Neutrophil (primary cell): ENCODE measurements at regions not wholly inside any gene's neighbourhood (a gene's known extent, or its start where the extent isn't known, plus 50 kb on each side); places are given as distances from the start of the nearest gene placed in this dataset.

ENCODE experiments used
- H3K27ac ChIP-seq: fragments of 200-600 bp; sonication (generic); 2 replicates; pipeline ENCODE4 v1.5.1; 2016; ENCODE audit warnings: mild to moderate bottlenecking, moderate library complexity
- H3K27me3 ChIP-seq: fragments of 200-600 bp; sonication (generic); 2 replicates; pipeline ENCODE4 v1.6.0; 2016; ENCODE audit warnings: mild to moderate bottlenecking
- H3K36me3 ChIP-seq: fragments of 200-600 bp; sonication (generic); 2 replicates; pipeline ENCODE4 v1.5.1; 2017
- H3K4me1 ChIP-seq, 2 experiments: fragments of 200-600 bp in 1 of 2; sonication (generic) in 1 of 2; 1 replicate in 1 of 2; 2 replicates in 1 of 2; pipeline versions ENCODE4 v1.5.1 to v1.6.1; 2013 to 2016; ENCODE audit warnings: low read depth in 1 of 2, low read length in 1 of 2, mild to moderate bottlenecking in 1 of 2, moderate library complexity in 1 of 2; ENCODE audit not compliant: control insufficient read depth in 1 of 2, insufficient read depth in 1 of 2
- H3K4me3 ChIP-seq, 2 experiments: fragments of 200-600 bp in 1 of 2; sonication (generic) in 1 of 2; 1 replicate in 1 of 2; 2 replicates in 1 of 2; pipeline ENCODE4 v1.5.1; 2013 to 2016; ENCODE audit warnings: low read depth in 1 of 2, low read length in 1 of 2, mild to moderate bottlenecking in 1 of 2, moderate library complexity in 1 of 2
- H3K9me3 ChIP-seq: fragments of 200-600 bp; sonication (generic); 2 replicates; pipeline ENCODE4 v1.5.1; 2016
- TF ChIP-seq, protein P1 (sequence below): fragments of 200-600 bp; sonication (generic); IDR thresholded peaks from 2 replicates; pipeline ENCODE4 v1.5.1; 2016; ENCODE audit warnings: antibody characterized with exemption

- Histone ChIP-seq H3K4me3 (no peak overlapping the region), H3K27me3 (no peaks in the 10 kb centered on the region), H3K27ac (no peak overlapping the region), H3K9me3 (no peaks in the 10 kb centered on the region), H3K36me3 (no peaks in the 10 kb centered on the region), H3K4me1 (no peaks in the 10 kb centered on the region)
- TF ChIP-seq, protein P1, sequence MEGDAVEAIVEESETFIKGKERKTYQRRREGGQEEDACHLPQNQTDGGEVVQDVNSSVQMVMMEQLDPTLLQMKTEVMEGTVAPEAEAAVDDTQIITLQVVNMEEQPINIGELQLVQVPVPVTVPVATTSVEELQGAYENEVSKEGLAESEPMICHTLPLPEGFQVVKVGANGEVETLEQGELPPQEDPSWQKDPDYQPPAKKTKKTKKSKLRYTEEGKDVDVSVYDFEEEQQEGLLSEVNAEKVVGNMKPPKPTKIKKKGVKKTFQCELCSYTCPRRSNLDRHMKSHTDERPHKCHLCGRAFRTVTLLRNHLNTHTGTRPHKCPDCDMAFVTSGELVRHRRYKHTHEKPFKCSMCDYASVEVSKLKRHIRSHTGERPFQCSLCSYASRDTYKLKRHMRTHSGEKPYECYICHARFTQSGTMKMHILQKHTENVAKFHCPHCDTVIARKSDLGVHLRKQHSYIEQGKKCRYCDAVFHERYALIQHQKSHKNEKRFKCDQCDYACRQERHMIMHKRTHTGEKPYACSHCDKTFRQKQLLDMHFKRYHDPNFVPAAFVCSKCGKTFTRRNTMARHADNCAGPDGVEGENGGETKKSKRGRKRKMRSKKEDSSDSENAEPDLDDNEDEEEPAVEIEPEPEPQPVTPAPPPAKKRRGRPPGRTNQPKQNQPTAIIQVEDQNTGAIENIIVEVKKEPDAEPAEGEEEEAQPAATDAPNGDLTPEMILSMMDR, result no peak
These were observed 132.2 kb upstream of the MPHOSPH6 start for GRCh38 chr16:82302042-82302727.

- TF ChIP-seq, protein P1, result no peak
- Histone ChIP-seq H3K27ac (no peak overlapping the region), H3K4me3 (no peak overlapping the region), H3K36me3 (no peaks in the 10 kb centered on the region), H3K27me3 (no peaks in the 10 kb centered on the region), H3K4me1 (no peaks in the 10 kb centered on the region), H3K9me3 (no peaks in the 10 kb centered on the region)
These were observed 131.2 kb upstream of the MPHOSPH6 start for GRCh38 chr16:82301146-82301755.

DNA sequence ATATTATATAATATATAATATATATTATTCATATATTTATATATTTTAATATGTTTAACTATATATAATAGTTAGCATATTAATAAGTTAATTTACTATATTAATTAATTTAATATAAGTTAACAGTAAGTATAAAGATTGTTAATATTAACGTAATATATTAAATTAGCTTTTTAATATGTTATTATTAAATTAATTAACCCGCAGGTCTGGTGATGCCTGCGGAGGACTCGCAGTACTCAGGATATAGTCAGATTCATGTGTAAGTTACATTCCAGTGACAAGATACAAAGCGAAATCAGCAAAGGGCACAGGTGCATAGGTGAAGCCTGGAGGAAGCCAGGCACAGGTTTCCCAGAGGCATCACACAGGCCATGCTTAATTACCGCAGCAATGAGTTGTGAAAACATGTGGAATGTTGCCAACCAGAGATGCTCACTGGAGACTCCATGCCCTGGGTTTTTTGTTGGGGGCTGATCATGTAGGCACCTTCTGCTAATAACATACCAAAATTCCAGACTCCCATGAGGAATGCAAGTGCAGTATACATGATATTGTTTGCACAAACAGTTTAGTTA is 130.4 kb upstream of the MPHOSPH6 start:
- H3K36me3 ChIP-seq, result no peaks in the 10 kb centered on the region
- no peak overlapping the region for H3K4me3 ChIP-seq
- no peaks in the 10 kb centered on the region for H3K9me3 ChIP-seq
- no peak overlapping the region for H3K27ac ChIP-seq
- TF ChIP-seq, protein P1, result no peak
- no peaks in the 10 kb centered on the region for H3K4me1 ChIP-seq
- H3K27me3 ChIP-seq, result no peaks in the 10 kb centered on the region

GRCh38 chr16:82298472-82298871 is 128.4 kb upstream of the MPHOSPH6 start:
- H3K4me1 ChIP-seq, result no peaks in the 10 kb centered on the region
- no peak overlapping the region for H3K4me3 ChIP-seq
- no peaks in the 10 kb centered on the region for H3K9me3 ChIP-seq
- no peak overlapping the region for H3K27ac ChIP-seq
- no peaks in the 10 kb centered on the region for H3K27me3 ChIP-seq
- TF ChIP-seq, protein P1, result no peak
- no peaks in the 10 kb centered on the region for H3K36me3 ChIP-seq

GRCh38 chr16:82295290-82296201 is 125.5 kb upstream of the MPHOSPH6 start:
- no peaks in the 10 kb centered on the region for H3K4me1 ChIP-seq
- no peak overlapping the region for H3K27ac ChIP-seq
- H3K27me3 ChIP-seq, result no peaks in the 10 kb centered on the region
- TF ChIP-seq, protein P1, result no peak
- H3K9me3 ChIP-seq, result no peaks in the 10 kb centered on the region
- no peaks in the 10 kb centered on the region for H3K36me3 ChIP-seq
- no peak overlapping the region for H3K4me3 ChIP-seq
